DOHH2 (cell line): ENCODE measurements at regions not wholly inside any gene's neighbourhood (a gene's known extent, or its start where the extent isn't known, plus 50 kb on each side); places are given as distances from the start of the nearest gene placed in this dataset.
"Not testable (repeated sequence)": the region's sequence is repeated elsewhere in the genome, so short reads cannot be mapped to it uniquely, and the experiment has no call there.

Source experiments
- H3F3A ChIP-seq: fragments of 200-600 bp; sonication (generic), shearing (Covaris generic); 2 replicates; pipeline ENCODE4 v1.6.0; 2016; ENCODE audit warnings: antibody characterized with exemption, mild to moderate bottlenecking; ENCODE audit not compliant: control insufficient read depth, insufficient read depth
- H3K27ac ChIP-seq: fragments of 200-600 bp; sonication (generic); 2 replicates; pipeline ENCODE4 v1.5.1; 2014; ENCODE audit warnings: low read depth, mild to moderate bottlenecking, low read length, moderate library complexity
- H3K27me3 ChIP-seq: fragments of 200-600 bp; sonication (generic); 2 replicates; pipeline ENCODE4 v1.6.1; 2014; ENCODE audit warnings: mild to moderate bottlenecking, low read length, mixed read lengths; ENCODE audit not compliant: control insufficient read depth
- H3K36me3 ChIP-seq: fragments of 200-600 bp; sonication (generic); 2 replicates; pipeline ENCODE4 v1.6.1; 2014; ENCODE audit warnings: mild to moderate bottlenecking, low read length, moderate library complexity, mixed read lengths; ENCODE audit not compliant: control insufficient read depth
- H3K4me1 ChIP-seq: fragments of 200-600 bp; sonication (generic); 2 replicates; pipeline ENCODE4 v1.6.1; 2014; ENCODE audit warnings: mild to moderate bottlenecking, low read length, mixed read lengths; ENCODE audit not compliant: control insufficient read depth
- H3K4me2 ChIP-seq: fragments of 200-600 bp; sonication (generic); 2 replicates; pipeline ENCODE4 v1.6.0; 2014; ENCODE audit warnings: mild to moderate bottlenecking, low read length, moderate library complexity
- H3K4me3 ChIP-seq: fragments of 200-600 bp; sonication (generic); 2 replicates; pipeline ENCODE4 v1.5.1; 2014; ENCODE audit warnings: mild to moderate bottlenecking, low read length, mixed read lengths
- H3K79me2 ChIP-seq: fragments of 200-600 bp; sonication (generic); 2 replicates; pipeline ENCODE4 v1.6.1; 2014; ENCODE audit warnings: mild to moderate bottlenecking, low read length, mixed read lengths; ENCODE audit not compliant: control insufficient read depth
- H3K9me2 ChIP-seq: fragments of 200-600 bp; sonication (generic); replicated peaks from 2 replicates; pipeline ENCODE4 v1.6.1; 2014; ENCODE audit warnings: mild to moderate bottlenecking, low read length, mixed read lengths; ENCODE audit not compliant: control insufficient read depth
- H3K9me3 ChIP-seq: fragments of 200-600 bp; sonication (generic); 2 replicates; pipeline ENCODE4 v1.6.1; 2014; ENCODE audit warnings: antibody characterized with exemption, low read length, mixed read lengths; ENCODE audit not compliant: control insufficient read depth, insufficient read depth
- H4K20me1 ChIP-seq: fragments of 200-600 bp; sonication (generic); 2 replicates; pipeline ENCODE4 v1.6.0; 2014; ENCODE audit warnings: low read depth, mild to moderate bottlenecking, antibody characterized with exemption, low read length, moderate library complexity; ENCODE audit not compliant: control insufficient read depth, insufficient read depth

GRCh38 chr1:148432318-148432717 is 50.8 kb downstream of the PPIAL4G start:
- not testable (repeated sequence) for H3K4me1 ChIP-seq, H3K27me3 ChIP-seq, H3F3A ChIP-seq, H3K4me2 ChIP-seq, H3K27ac ChIP-seq, H3K4me3 ChIP-seq, H3K79me2 ChIP-seq, H3K9me2 ChIP-seq, H3K36me3 ChIP-seq, H3K9me3 ChIP-seq, H4K20me1 ChIP-seq

- not testable (repeated sequence) for H3F3A ChIP-seq, H3K4me3 ChIP-seq, H3K4me1 ChIP-seq, H3K79me2 ChIP-seq, H3K27ac ChIP-seq, H3K36me3 ChIP-seq, H4K20me1 ChIP-seq, H3K9me2 ChIP-seq, H3K4me2 ChIP-seq, H3K27me3 ChIP-seq, H3K9me3 ChIP-seq
These were observed 53.2 kb downstream of the PPIAL4G start for GRCh38 chr1:148429856-148430255.

GRCh38 chr1:148426940-148427611 is 56.0 kb downstream of the PPIAL4G start:
- H4K20me1 ChIP-seq, H3K79me2 ChIP-seq, H3K27me3 ChIP-seq, H3K9me3 ChIP-seq, H3K4me2 ChIP-seq, H3K9me2 ChIP-seq, H3K36me3 ChIP-seq, H3K27ac ChIP-seq, H3K4me3 ChIP-seq, H3F3A ChIP-seq, H3K4me1 ChIP-seq: not testable (repeated sequence)

- not testable (repeated sequence) for H3K27me3 ChIP-seq, H3K9me3 ChIP-seq, H3K9me2 ChIP-seq, H3F3A ChIP-seq, H3K4me3 ChIP-seq, H4K20me1 ChIP-seq, H3K27ac ChIP-seq, H3K36me3 ChIP-seq, H3K4me2 ChIP-seq, H3K79me2 ChIP-seq, H3K4me1 ChIP-seq
These were observed 56.7 kb downstream of the PPIAL4G start for GRCh38 chr1:148426385-148426784.

- H3F3A ChIP-seq, H3K4me2 ChIP-seq, H3K27ac ChIP-seq, H3K79me2 ChIP-seq, H3K9me3 ChIP-seq, H3K27me3 ChIP-seq, H4K20me1 ChIP-seq, H3K4me3 ChIP-seq, H3K36me3 ChIP-seq, H3K4me1 ChIP-seq, H3K9me2 ChIP-seq: not testable (repeated sequence)
These were observed 58.7 kb downstream of the PPIAL4G start for GRCh38 chr1:148424143-148425003.

- not testable (repeated sequence) for H3K4me2 ChIP-seq, H4K20me1 ChIP-seq, H3K9me3 ChIP-seq, H3K4me1 ChIP-seq, H3K4me3 ChIP-seq, H3F3A ChIP-seq, H3K79me2 ChIP-seq, H3K9me2 ChIP-seq, H3K27ac ChIP-seq, H3K36me3 ChIP-seq, H3K27me3 ChIP-seq
These were observed 60.2 kb downstream of the PPIAL4G start for GRCh38 chr1:148422921-148423320.

GRCh38 chr1:148417241-148417640 is 65.9 kb downstream of the PPIAL4G start:
- not testable (repeated sequence) for H3K36me3 ChIP-seq

GRCh38 chr1:148413385-148413784 is 69.7 kb downstream of the PPIAL4G start:
- not testable (repeated sequence) for H3K9me3 ChIP-seq, H3K36me3 ChIP-seq, H3F3A ChIP-seq, H3K27me3 ChIP-seq, H4K20me1 ChIP-seq, H3K27ac ChIP-seq, H3K9me2 ChIP-seq, H3K4me3 ChIP-seq, H3K4me2 ChIP-seq, H3K79me2 ChIP-seq, H3K4me1 ChIP-seq

More at GRCh38 chr1:148417241-148417640, 65.9 kb downstream of the PPIAL4G start:
- not testable (repeated sequence) for H3F3A ChIP-seq, H3K4me3 ChIP-seq, H3K79me2 ChIP-seq, H3K4me2 ChIP-seq, H3K9me3 ChIP-seq, H3K27ac ChIP-seq, H4K20me1 ChIP-seq, H3K9me2 ChIP-seq, H3K27me3 ChIP-seq, H3K4me1 ChIP-seq
